COR-L47 (cell line): ENCODE measurements at regions not wholly inside any gene's neighbourhood (a gene's known extent, or its start where the extent isn't known, plus 50 kb on each side); places are given as distances from the start of the nearest gene placed in this dataset.
A peak's percentile ranks its signal among the peaks of the same experiment; 100 is the strongest.

Source experiments
- DNase-seq: peaks from one replicate; lab custom pipeline; 2025; lab: John Stamatoyannopoulos, UW

- DNase-seq = no peak
Observed at GRCh38 chr2:145644820-145645302, 1124.9 kb upstream of the ZEB2 start.

- no peak for DNase-seq
Observed at GRCh38 chr2:145638675-145639074, 1118.8 kb upstream of the ZEB2 start.

DNA sequence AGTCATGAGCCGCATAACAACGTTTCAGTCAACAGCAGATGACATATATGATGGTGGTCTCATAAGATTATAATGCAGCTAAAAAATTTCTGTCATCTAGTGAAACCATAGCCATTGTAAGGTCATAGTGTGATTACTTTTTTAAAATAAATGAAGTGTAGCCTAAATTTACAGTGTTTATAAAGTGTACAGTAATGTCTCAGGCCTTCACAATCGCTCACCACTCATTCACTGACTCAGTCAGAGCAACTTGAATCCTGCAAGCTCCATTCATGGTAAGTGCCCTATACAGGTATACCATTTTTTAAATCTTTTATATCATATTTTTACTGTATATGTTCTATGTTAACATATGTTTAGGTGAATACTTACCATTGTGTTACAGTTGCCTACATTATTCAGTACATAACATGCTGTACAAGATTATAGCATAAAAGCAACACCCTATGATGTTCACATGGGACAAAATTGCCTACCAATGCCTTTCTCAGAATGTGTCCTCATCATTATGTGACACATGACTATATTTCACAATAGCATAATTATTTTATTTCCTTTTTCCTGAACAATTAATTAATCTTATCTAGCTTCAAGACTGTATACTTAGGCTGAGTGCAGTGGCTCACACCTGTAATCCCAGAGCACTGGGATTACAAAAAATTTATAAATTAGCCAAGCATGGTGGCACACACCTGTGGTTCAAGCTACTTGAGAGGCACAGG lies 1115.9 kb upstream of the ZEB2 start:
- no peak for DNase-seq

DNA sequence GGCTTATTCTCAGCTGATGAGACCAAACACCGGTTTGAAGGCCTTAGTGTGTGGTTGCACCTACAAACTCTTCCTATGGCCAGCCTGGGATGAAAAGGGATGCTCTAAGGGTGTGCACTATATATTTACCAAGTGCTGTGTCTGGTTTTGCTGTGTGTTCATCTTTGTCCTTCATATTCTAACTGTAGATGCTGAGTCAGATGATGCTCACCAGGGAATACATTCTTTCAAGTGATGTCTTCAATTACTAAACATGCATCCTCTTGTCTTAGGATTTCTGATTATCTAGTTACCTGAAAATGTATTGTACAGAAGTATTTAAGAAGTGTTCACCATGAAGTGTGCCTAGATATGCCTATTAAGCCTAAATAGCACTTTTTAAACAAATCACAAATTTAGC lies 1111.6 kb upstream of the ZEB2 start:
- no peak for DNase-seq

DNA sequence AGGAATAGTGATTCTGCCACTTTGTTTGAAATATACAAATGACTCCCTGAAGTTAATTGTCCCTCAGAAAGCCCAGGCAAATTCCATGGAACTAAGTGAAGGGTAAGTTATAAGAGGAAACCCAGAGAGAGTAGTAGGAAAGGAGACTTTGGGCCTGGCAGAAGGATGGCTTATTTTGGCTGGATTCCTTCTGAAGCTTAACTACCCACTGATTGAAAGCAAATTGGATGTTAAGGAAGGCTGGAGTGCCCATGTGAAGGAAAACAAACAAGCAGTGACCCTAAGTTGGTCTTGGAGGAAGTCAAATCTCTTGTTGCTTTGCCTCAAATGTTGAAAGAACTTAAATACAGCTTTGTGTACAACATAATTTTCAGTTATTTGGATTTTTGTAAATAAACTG lies 1106.4 kb upstream of the ZEB2 start:
- DNase-seq = no peak

DNA sequence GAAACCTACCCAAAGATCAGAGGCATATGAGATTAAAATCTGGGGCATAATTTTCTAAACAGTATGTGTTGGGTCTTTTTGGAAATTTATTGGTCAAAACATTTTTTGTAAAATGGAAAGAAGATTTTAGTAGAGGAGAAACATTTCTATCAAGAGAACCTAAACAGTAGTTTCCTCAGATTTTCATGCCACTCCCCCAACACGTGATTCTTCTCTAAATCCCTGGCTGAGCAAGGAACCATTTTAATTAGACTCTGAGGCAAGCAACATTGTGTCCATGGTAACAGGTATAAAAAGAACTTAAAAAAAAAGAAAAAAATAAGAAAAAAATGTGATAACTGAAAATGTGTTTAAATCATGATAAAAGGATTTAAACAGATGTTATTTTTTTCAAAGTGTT lies 1105.2 kb upstream of the ZEB2 start:
- no peak for DNase-seq

GRCh38 chr2:145623136-145623535 lies 1103.2 kb upstream of the ZEB2 start:
- DNase-seq = no peak

- DNase-seq = no peak
Observed at GRCh38 chr2:145622285-145622684, 1102.4 kb upstream of the ZEB2 start.

DNA sequence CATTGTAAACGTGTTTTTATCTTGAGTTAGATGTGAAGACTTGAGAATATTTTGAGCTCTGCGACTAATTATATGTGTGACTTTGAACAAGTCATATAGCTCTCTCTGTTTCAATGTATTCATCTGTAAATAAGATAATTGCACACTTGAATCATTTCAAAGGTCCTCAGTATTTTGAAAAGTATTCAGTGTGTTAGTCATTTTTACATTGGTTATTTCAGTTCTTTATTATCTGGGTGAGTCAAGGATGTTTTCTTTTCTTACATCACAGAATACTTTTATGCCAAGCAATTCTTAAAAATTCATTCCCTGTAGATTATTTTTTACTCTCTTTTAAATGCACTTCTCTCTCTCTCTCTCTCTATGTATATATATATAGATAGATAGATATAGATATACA lies 1098.0 kb upstream of the ZEB2 start:
- no peak for DNase-seq

DNA sequence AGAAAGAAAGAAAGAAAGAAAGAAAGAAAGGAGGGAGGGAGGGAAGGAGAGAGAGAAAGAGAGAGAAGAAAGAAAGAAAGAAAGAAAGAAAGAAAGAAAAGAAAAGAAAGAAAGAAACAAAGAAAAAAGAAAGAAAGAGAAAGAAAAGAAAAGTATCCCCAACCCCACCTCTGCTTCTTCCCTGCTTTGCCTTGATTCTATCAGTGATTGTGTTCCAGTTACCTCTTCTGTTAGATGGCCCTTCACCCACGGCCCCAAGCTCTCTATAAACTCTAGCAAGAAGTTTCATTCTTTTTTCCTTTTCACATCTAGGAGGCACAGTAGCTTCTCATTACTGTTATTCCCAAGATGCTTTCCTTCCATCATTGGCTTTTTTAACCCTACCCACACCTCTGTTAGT lies 1097.5 kb upstream of the ZEB2 start:
- DNase-seq = no peak

DNA sequence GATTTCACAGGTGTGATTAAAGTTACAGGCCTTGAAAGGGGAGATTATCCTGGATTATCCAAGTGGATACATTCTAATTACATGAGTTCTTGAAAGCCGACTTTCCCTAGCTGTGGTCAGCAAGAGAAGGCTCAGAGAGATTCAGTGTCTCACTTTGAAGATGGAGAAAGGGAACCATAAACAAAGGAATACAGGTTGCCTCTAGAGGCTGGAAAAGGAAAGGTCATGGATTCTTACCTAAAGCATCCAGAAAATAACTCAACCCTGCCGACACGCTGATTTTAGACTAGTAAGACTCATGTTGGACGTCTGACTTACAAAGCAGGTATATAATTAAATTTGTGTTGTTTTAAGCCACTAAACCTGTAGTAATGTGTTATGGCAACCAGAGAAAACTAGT lies 1095.7 kb upstream of the ZEB2 start:
- no peak for DNase-seq

GRCh38 chr2:145609951-145610350 lies 1090.0 kb upstream of the ZEB2 start:
- no peak for DNase-seq

DNA sequence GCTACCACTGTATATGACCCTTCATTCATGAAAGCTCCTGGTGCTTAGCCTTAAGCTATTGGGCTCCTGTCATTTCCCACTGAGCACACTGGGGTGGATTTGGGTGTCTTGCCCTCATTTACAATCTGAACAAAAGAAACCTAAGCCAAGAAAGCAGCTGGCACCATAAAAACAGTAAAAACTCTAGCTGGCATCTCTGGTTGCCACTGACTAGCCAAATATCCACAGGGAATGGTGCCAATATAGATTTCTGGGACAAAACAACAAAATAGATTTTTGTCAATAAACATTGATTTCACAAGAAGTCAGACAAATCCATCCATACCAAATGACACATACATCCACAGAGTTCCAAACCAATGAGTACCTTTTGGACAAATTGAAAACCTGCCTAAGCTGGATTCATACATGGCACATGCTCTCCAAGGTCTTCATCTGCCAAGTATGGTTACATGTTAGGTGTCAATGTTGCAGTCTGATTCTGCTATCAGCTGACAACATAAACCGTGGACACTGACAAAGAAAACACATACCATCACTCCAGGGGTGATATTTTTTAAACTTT lies 1081.5 kb upstream of the ZEB2 start:
- DNase-seq = peak; percentile 83

- no peak for DNase-seq
Observed at GRCh38 chr2:145600811-145601210, 1080.9 kb upstream of the ZEB2 start.

- DNase-seq = no peak
Observed at GRCh38 chr2:145599756-145600155, 1079.8 kb upstream of the ZEB2 start.

DNA sequence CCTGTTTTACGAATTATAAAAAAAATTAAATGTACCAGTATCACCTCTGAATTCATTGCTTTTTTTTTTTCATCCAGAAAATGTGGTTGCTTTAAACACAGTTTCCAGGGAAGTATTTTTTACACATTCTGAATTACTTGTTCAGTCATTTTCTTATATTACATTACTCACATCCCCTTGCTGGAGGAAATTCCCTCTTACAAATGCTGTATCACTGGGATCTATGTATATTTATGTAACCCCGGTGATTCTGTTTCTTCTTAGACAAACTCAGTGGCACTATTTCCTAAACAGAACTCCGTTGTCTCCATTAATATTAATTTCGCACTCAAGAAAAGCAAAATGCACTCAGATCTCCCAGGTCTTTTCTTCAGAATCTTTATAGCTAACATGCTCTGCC lies 1078.5 kb upstream of the ZEB2 start:
- DNase-seq = no peak

- no peak for DNase-seq
Observed at GRCh38 chr2:145597809-145598208, 1077.9 kb upstream of the ZEB2 start.

DNA sequence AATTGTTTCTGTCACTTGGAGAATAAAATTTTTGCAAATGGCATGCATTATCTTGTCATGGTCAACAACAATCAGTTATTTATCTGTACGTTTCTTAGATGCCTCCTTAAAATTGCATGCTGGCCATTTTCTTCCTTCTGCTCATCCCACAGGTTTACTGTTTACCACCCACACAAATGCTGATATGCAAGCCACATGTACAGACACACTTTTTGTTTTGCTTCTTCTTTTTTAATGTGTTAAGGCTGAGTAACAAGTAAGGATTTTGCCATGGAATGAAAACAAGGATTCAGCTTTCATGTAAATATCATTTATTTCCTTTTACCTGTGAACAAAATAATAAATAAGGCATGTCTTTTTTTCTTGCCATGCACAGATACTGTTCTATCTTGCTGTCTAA lies 1077.1 kb upstream of the ZEB2 start:
- no peak for DNase-seq

GRCh38 chr2:145596416-145596815 lies 1076.5 kb upstream of the ZEB2 start:
- no peak for DNase-seq

GRCh38 chr2:145595296-145595695 lies 1075.4 kb upstream of the ZEB2 start:
- DNase-seq = no peak

DNA sequence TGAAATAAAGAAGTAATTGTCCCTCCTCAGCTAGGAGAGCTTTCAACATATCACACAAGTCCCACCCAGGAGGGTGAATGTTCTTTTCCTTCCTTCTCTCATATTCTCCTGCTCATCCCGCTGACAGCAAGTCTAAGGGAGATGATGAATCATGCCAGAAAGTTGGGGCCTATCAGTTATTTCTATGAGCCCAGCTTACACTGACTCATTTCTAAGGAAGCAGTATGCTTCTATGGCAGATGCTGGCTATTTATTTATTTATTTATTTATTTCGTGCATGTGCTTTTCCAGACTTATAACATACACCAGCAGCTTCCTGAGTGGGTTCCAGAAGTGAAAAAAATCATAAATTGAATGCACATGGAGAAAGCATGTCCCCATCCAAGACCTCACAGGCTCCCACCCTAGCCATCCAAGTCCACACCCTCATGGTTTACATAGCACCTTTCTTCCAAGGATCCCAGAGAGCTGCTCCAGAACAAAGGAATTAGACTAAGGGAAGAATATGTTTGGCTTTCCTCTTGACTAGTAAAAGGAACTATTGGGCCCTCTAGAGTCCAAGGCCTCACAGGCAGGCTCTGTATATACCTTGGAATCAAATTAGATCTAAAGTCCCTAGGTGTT lies 1074.2 kb upstream of the ZEB2 start:
- DNase-seq = no peak

- no peak for DNase-seq
Observed at GRCh38 chr2:145593280-145593679, 1073.4 kb upstream of the ZEB2 start.

- no peak for DNase-seq
Observed at GRCh38 chr2:145592361-145592760, 1072.4 kb upstream of the ZEB2 start.
